CD4-positive, alpha-beta T cell treated with Interleukin-1 beta for 1 hour (primary cell): ENCODE measurements at regions not wholly inside any gene's neighbourhood (a gene's known extent, or its start where the extent isn't known, plus 50 kb on each side); places are given as distances from the start of the nearest gene placed in this dataset.

Experiments used
- DNase-seq, 2 donors: peaks; one replicate each; pipeline ENCODE4 v3.0.0-alpha.2; 2020 to 2022

- DNase-seq, result peak in 1 of 2 donors; percentile 38
These were observed 178.2 kb downstream of the ANAPC1 start for GRCh38 chr2:111705711-111706336.

GRCh38 chr2:111706481-111707001 lies 177.5 kb downstream of the ANAPC1 start:
- no peak for DNase-seq

GRCh38 chr2:111707700-111708099 lies 176.3 kb downstream of the ANAPC1 start:
- no peak for DNase-seq

- DNase-seq, result no peak
These were observed 175.4 kb downstream of the ANAPC1 start for GRCh38 chr2:111708476-111709180.

GRCh38 chr2:111709321-111709720 lies 174.7 kb downstream of the ANAPC1 start:
- no peak for DNase-seq

- no peak for DNase-seq
These were observed 173.9 kb downstream of the ANAPC1 start for GRCh38 chr2:111710085-111710484.

GRCh38 chr2:111710613-111711012 lies 173.4 kb downstream of the ANAPC1 start:
- no peak for DNase-seq

GRCh38 chr2:111711270-111711669 lies 172.7 kb downstream of the ANAPC1 start:
- DNase-seq, result no peak

- no peak for DNase-seq
These were observed 171.6 kb downstream of the ANAPC1 start for GRCh38 chr2:111712361-111712760.

GRCh38 chr2:111712940-111713515 lies 171.0 kb downstream of the ANAPC1 start:
- no peak for DNase-seq

- DNase-seq, result no peak
These were observed 167.7 kb downstream of the ANAPC1 start for GRCh38 chr2:111715987-111716904.

- no peak for DNase-seq
These were observed 166.9 kb downstream of the ANAPC1 start for GRCh38 chr2:111716905-111717775.
